MM.1S (cell line): ENCODE measurements at regions not wholly inside any gene's neighbourhood (a gene's known extent, or its start where the extent isn't known, plus 50 kb on each side); places are given as distances from the start of the nearest gene placed in this dataset.

Source experiments
- CTCF ChIP-seq: fragments of 300-600 bp; sonication (generic); IDR thresholded peaks from 2 replicates; pipeline ENCODE4 v1.5.1; 2016; ENCODE audit warnings: antibody characterized with exemption, low read length, mixed read lengths
- EZH2 ChIP-seq: fragments of 300-600 bp; sonication (generic); optimal IDR thresholded peaks from 2 replicates; pipeline ENCODE3; 2017; ENCODE audit warnings: low read depth, mild to moderate bottlenecking, antibody characterized with exemption, low read length, mixed read lengths
- EZH2phosphoT487 ChIP-seq: fragments of 300-600 bp; sonication (generic); IDR thresholded peaks from 2 replicates; pipeline ENCODE4 v1.6.1; 2018; ENCODE audit warnings: antibody characterized with exemption, low read length

GRCh38 chr13:44283600-44283999 lies 90.0 kb upstream of the SERP2 start:
- TF ChIP-seq CTCF (no peak), EZH2 (no peak), EZH2phosphoT487 (no peak)
